Activated T-cell treated with anti-CD3 and anti-CD28 coated beads, Interleukin-2, amount 50 U/mL, for 48 hours (primary cell): ENCODE measurements at regions not wholly inside any gene's neighbourhood (a gene's known extent, or its start where the extent isn't known, plus 50 kb on each side); places are given as distances from the start of the nearest gene placed in this dataset.

Source experiments
- DNase-seq, 2 experiments: peaks; one replicate each; pipeline ENCODE4 v3.0.0-alpha.2; 2020

DNA sequence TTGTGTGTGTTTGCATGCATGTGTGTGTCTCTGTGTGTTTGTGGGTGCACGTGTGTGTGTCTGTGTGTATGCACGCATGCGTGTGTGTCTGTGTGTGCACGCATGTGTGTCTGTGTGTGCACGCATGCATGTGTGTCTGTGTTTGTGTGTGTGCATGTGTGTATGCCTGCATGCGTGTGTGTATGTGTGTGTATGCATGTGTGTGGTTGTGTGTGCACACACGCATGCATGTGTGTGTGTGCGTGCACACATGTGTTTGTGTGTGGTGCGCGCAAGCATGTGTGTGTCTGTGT is 239.9 kb upstream of the TNRC6C start:
- no peak for DNase-seq

DNA sequence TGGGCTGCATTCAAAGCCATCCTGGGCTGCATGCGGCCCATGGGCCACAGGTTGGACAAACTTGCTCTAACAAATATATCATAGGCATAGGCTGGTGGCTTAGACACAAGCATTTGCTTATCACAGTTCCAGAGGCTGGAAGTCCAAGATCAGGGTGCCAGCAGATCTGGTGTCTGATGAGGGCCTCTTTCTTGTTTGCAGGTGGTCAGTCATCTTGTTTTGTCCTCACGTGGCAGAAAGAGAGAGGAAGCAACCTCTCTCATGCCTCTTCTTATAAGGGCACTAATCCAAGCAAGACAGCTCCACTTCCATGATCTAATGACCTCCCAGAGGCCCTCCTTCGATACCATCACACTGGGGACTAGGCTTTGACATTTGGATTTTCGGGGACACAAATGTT is 238.7 kb upstream of the TNRC6C start:
- peak in 1 of 2 experiments; percentile 2 for DNase-seq

DNA sequence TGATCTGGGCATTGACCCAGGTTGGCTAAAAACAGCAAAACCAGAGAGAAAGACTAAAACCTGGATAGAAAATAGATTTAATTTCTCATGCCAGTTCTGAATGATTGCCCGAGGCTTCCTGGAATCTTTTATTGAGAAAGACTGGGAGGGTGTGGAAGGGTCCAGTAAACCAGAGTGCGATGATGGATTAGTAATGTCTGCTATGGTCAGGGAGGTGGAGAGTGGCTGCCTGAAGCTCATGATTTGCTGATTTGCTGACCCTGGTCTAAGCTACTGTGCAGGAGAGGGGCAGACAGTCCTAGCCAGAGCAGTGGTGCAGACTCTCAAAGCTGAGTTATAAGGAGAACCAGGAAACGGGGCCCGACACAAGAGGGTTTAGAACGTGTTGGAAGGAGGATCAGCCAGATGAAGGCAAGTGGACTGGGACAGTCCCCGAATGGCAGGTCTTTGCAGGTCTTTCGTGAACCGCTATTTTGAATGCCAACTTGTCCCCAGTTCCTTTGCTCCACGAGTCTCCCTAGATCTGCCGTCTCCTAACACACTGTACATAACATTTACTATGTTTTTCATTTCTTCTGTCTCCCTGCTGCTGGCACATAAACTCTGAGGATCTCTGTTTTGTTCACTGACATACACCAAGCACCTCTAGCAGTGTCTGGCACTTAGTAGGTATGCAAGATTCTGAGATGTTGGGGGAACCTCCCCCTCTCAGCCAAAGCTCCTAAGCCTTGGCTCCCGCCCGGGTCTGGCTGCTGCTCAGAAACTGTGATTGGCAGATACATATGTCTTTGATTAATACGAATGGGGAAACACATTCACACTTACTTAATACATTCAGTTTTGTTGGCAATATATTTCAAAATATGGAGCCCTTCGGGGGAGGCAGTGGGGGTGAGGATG is 237.3 kb upstream of the TNRC6C start:
- peak; percentile 6 to 7 for DNase-seq

DNA sequence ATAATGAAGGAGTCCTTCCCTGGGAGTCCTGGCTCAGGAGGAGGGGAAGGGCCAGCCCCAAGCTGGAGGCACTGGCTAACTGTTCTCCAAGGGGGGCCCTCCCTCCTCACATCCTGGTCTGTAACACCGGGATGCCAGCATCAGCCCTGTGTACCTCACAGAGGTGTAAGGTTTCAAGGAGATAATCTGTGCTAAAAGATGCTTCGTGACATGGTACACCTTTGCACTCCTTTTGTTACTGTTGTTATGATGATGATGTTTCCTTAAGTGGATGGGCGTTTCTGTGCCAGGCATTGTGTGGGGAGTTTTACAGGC is 236.7 kb upstream of the TNRC6C start:
- no peak for DNase-seq

GRCh38 chr17:77722366-77722765 is 236.1 kb upstream of the TNRC6C start:
- DNase-seq = peak; percentile 6

- peak; percentile 5 to 10 for DNase-seq
Observed at GRCh38 chr17:77723071-77723908, 235.2 kb upstream of the TNRC6C start.

- DNase-seq = peak in 1 of 2 experiments; percentile 2
Observed at GRCh38 chr17:77723909-77724875, 234.3 kb upstream of the TNRC6C start.

GRCh38 chr17:77724876-77725615 is 233.5 kb upstream of the TNRC6C start:
- DNase-seq = peak in 1 of 2 experiments; percentile 4

DNA sequence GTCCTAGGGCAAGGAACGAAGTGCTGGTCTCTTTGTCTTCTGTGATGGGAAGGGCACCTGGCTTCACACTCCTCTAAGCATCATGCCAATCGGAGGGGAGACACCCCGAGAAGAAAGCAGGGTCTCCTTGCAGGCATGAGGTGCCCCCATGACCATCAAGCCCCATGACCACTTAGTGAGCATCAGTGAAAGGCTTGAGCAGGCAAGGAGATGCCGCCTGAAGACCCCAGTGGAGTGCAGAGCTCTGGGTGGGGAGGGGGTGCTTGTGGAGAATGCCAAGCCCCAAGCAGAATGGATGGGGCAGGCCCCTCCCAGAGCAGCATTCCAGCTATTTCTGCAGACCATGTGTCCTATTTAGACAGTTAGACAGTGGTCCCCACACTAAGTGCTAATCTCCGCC is 232.7 kb upstream of the TNRC6C start:
- DNase-seq = peak in 1 of 2 experiments; percentile 11

- DNase-seq = peak; percentile 1 to 3
Observed at GRCh38 chr17:77726549-77727006, 231.9 kb upstream of the TNRC6C start.

DNA sequence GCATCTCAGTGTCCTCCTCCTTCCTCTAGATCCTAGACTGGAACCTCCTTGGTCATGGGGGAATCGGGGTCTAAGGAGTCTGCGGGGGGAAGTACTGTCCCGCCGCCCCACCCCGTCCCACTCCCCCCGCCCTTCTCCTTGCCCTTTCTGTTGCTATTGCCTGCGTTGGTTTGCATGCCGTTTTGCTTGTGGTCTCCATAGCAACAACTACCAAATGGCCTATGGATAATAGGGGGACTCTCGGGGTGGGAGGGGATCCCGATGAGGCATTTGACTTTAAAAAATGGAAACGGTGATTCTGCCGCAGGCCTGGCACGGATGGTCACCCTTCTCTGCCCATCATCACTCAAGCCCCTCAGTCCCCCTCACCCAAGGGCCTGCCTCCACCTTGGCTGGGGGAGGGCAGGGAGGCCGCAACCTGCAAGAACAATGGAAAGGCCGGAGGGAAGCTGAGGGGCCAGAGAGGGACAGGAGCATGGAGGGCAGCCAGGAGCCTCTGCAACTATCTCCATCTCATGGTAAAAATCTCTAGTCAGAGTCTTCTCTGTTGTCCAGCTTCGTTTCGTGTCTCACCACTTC is 231.4 kb upstream of the TNRC6C start:
- no peak for DNase-seq

- DNase-seq = peak in 1 of 2 experiments; percentile 3
Observed at GRCh38 chr17:77728474-77728795, 230.1 kb upstream of the TNRC6C start.

- no peak for DNase-seq
Observed at GRCh38 chr17:77728871-77729270, 229.6 kb upstream of the TNRC6C start.

DNA sequence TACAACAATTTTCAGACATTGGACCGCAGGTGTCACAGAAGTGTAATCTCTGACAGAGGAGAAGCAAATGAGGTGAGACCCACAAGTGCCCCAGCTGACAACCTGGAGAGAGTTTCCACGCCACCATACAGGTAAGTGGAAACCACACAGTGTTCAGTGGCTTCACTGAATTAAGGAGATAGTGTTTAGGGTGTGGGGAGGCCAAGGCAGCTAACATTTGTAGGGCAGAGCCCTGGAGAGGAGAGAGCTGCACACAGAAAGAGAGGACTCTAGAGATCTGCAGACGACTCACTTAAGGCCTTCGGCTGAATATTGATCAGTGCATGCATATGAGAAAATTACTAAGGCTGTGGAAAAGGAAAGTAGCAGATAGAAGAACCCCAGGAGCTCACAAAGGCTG is 228.9 kb upstream of the TNRC6C start:
- peak in 1 of 2 experiments; percentile 6 for DNase-seq

- DNase-seq = no peak
Observed at GRCh38 chr17:77730376-77730775, 228.1 kb upstream of the TNRC6C start.

- DNase-seq = no peak
Observed at GRCh38 chr17:77733576-77734296, 224.8 kb upstream of the TNRC6C start.

GRCh38 chr17:77734371-77735080 is 224.0 kb upstream of the TNRC6C start:
- DNase-seq = peak in 1 of 2 experiments; percentile 13

- DNase-seq = no peak
Observed at GRCh38 chr17:77735081-77735565, 223.4 kb upstream of the TNRC6C start.

GRCh38 chr17:77735566-77736198 is 222.8 kb upstream of the TNRC6C start:
- no peak for DNase-seq

GRCh38 chr17:77736199-77736585 is 222.3 kb upstream of the TNRC6C start:
- DNase-seq = no peak
